ENCODE measurements at regions not wholly inside any gene's neighbourhood (a gene's known extent, or its start where the extent isn't known, plus 50 kb on each side); places are given as distances from the start of the nearest gene placed in this dataset.

- H3K4me3 ChIP-seq (ENCODE audit: low read depth, low read length) = no peak overlapping the region
- TF ChIP-seq, protein P1, sequence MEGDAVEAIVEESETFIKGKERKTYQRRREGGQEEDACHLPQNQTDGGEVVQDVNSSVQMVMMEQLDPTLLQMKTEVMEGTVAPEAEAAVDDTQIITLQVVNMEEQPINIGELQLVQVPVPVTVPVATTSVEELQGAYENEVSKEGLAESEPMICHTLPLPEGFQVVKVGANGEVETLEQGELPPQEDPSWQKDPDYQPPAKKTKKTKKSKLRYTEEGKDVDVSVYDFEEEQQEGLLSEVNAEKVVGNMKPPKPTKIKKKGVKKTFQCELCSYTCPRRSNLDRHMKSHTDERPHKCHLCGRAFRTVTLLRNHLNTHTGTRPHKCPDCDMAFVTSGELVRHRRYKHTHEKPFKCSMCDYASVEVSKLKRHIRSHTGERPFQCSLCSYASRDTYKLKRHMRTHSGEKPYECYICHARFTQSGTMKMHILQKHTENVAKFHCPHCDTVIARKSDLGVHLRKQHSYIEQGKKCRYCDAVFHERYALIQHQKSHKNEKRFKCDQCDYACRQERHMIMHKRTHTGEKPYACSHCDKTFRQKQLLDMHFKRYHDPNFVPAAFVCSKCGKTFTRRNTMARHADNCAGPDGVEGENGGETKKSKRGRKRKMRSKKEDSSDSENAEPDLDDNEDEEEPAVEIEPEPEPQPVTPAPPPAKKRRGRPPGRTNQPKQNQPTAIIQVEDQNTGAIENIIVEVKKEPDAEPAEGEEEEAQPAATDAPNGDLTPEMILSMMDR (conservative IDR thresholded peaks at IDR 0.05; ENCODE audit: low read depth, low read length) = peak; percentile 5
- DNase-seq (ENCODE audit: low read depth) = no peak
Measured at GRCh38 chr2:219726916-219727315, 99.5 kb downstream of the SLC4A3 start.

DNA sequence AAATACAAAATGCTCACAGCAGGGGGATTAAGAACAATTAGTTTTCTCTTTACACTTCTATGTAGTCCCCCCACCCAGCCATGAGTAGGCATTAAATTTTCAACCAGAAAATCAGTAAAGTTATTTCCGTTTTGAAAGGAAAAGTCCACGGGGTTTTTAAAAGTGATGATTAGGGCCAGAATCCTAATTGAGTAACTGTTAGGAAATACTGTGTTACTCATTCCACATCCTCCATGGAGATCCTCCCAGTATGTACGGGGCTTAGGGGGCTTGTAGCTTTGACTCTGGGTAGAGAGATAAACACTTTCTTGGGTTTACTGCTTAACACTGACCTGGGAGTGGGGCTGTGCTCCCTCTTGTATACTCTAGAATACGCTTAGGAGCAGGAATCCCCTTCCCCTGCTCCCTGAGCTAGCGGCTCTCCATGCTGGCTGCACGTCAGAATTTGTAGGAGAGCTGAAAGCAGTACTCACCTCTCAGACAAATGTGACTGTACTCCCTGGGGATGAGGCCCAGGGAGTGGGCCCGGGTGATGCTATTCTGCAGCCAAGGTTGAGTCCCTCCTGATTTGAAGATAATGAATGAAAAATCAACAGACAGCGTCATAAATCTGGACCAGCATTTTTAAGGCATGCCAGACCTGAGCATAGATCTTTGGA lies 100.5 kb downstream of the SLC4A3 start:
- TF ChIP-seq, protein P1 (conservative IDR thresholded peaks at IDR 0.05; ENCODE audit: low read depth, low read length) = no peak
- no peak for DNase-seq (ENCODE audit: low read depth)
- no peak overlapping the region for H3K4me3 ChIP-seq (ENCODE audit: low read depth, low read length)

DNA sequence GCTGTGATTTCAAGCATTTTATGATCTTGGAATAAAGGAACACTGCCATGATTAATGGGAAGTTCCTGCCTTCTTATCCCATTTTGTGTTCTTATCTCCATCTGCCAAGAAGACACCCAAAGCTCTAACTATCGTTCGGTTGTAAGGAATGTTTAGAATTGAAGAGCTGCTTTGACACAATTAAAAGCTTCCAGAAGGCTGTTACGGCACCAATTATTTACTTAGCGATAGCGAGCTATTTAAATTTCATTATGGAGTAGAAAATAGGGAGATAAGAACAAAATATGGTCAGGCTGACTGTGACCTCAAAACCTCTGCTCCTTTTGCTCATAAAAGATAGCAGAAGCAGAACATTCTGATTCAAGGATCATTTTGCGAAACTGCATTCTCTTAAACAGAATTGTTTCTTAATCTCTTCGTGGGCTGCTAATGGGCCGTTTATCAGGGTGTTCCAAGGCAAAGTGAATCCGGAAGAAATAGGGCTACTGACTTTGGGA lies 101.6 kb downstream of the SLC4A3 start:
- no peak overlapping the region for H3K4me3 ChIP-seq (ENCODE audit: low read depth, low read length)
- TF ChIP-seq, protein P1 (conservative IDR thresholded peaks at IDR 0.05; ENCODE audit: low read depth, low read length) = no peak
- no peak for DNase-seq (ENCODE audit: low read depth)

GRCh38 chr2:219731173-219731572 lies 103.7 kb downstream of the SLC4A3 start:
- TF ChIP-seq, protein P1 (conservative IDR thresholded peaks at IDR 0.05; ENCODE audit: low read depth, low read length) = no peak
- no peak overlapping the region for H3K4me3 ChIP-seq (ENCODE audit: low read depth, low read length)
- DNase-seq (ENCODE audit: low read depth) = no peak

- TF ChIP-seq, protein P1 (conservative IDR thresholded peaks at IDR 0.05; ENCODE audit: low read depth, low read length) = no peak
- no peak overlapping the region for H3K4me3 ChIP-seq (ENCODE audit: low read depth, low read length)
- no peak for DNase-seq (ENCODE audit: low read depth)
Measured at GRCh38 chr2:219733106-219733505, 105.7 kb downstream of the SLC4A3 start.

DNA sequence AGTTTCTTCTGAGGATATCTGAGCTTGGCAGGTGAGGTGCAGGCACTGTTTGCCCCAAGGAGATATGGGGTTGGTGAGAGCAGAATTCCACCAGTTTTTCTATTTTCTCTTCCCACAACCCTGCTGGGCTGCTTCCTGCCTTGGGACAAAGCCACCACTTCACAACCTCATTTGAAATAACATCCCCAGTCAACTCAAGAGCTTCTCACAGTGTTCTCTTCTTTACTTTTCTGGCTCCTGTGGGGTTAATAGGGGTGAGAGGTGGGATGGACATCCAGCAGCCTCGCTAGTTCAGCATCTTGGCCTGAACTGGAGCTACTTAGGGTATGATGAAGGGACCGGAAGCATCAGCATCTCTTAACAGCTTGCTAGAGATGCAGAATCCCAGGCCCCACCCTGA lies 106.3 kb downstream of the SLC4A3 start:
- DNase-seq (ENCODE audit: low read depth) = no peak
- TF ChIP-seq, protein P1 (conservative IDR thresholded peaks at IDR 0.05; ENCODE audit: low read depth, low read length) = no peak
- H3K4me3 ChIP-seq (ENCODE audit: low read depth, low read length) = no peak overlapping the region

DNA sequence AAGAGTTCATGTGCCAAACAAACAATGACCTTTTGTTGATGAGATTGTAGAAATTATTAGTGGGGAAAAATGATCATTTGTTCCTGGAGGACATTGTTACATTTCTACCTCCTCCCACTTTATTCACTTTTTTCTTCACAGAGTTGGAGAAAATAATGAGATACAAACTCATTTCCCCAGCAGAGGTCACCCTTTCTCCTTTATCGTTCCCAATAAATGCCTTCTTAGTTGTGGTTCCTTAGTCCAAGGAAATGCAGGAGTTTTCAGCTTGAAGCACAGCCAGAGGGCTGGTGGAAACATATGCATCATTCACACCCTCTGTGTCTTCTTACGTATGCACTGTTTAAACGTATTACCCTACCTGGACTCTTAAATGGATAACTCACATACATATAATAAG lies 108.8 kb downstream of the SLC4A3 start:
- no peak overlapping the region for H3K4me3 ChIP-seq (ENCODE audit: low read depth, low read length)
- TF ChIP-seq, protein P1 (conservative IDR thresholded peaks at IDR 0.05; ENCODE audit: low read depth, low read length) = peak; percentile 63
- peak; percentile 23 for DNase-seq (ENCODE audit: low read depth)
